A673 (cell line): ENCODE measurements at regions not wholly inside any gene's neighbourhood (a gene's known extent, or its start where the extent isn't known, plus 50 kb on each side); places are given as distances from the start of the nearest gene placed in this dataset.

Experiments used
- BruUV-seq: library from RNA; stranded (reverse); fragments of 400-500 nt; replicated peaks from 2 replicates; lab custom pipeline; 2021; lab: Mats Ljungman, UMichigan
- CTCF ChIA-PET: fragments of 300-600 bp; sonication (Branson Sonifier 250); formaldehyde crosslinking; loops from one replicate; lab custom pipeline; 2022; ENCODE audit warnings: antibody characterized with exemption; lab: Charles Lee
- POLR2A ChIA-PET: fragments of 300-600 bp; sonication (Branson Sonifier 250); formaldehyde crosslinking; loops from one replicate; lab custom pipeline; 2022; ENCODE audit warnings: antibody characterized with exemption; ENCODE audit not compliant: low non-redundant PET; lab: Charles Lee
- DNase-seq: peaks from one replicate; pipeline ENCODE4 v3.0.0-alpha.2; 2015; ENCODE audit warnings: low spot score
- H3K27ac ChIP-seq: fragments of 200-600 bp; sonication (generic); 2 replicates; pipeline ENCODE4 v1.5.1; 2016; ENCODE audit warnings: mixed run types, low read depth, mild to moderate bottlenecking, mixed read lengths, antibody characterized with exemption, low read length; ENCODE audit not compliant: poor library complexity, severe bottlenecking
- H3K27me3 ChIP-seq: fragments of 200-600 bp; sonication (generic); replicated peaks from 2 replicates; pipeline ENCODE4 v1.6.1; 2017; ENCODE audit warnings: mixed run types, low read depth, mild to moderate bottlenecking, mixed read lengths, antibody characterized with exemption, low read length; ENCODE audit not compliant: insufficient read depth, poor library complexity
- H3K36me3 ChIP-seq: fragments of 200-600 bp; sonication (generic); 2 replicates; pipeline ENCODE4 v1.6.1; 2016; ENCODE audit warnings: mixed run types, mild to moderate bottlenecking, mixed read lengths, antibody characterized with exemption, low read length; ENCODE audit not compliant: insufficient read depth, poor library complexity, severe bottlenecking
- H3K4me1 ChIP-seq: fragments of 200-600 bp; sonication (generic); 2 replicates; pipeline ENCODE4 v1.6.1; 2017; ENCODE audit warnings: mixed run types, mild to moderate bottlenecking, mixed read lengths, antibody characterized with exemption, low read length; ENCODE audit not compliant: insufficient read depth, poor library complexity, severe bottlenecking
- H3K4me3 ChIP-seq: fragments of 200-600 bp; sonication (generic); 2 replicates; pipeline ENCODE4 v1.5.1; 2016; ENCODE audit warnings: low read depth, mixed run types, mild to moderate bottlenecking, mixed read lengths, low read length; ENCODE audit not compliant: poor library complexity, severe bottlenecking
- H3K9me3 ChIP-seq: fragments of 200-600 bp; sonication (generic); 2 replicates; pipeline ENCODE4 v1.6.1; 2016; ENCODE audit warnings: mixed run types, low read depth, mild to moderate bottlenecking, mixed read lengths, antibody characterized with exemption, low read length; ENCODE audit not compliant: poor library complexity, severe bottlenecking
- CTCF ChIP-seq: fragments of 300-800, 200-600 bp; sonication (generic); conservative IDR thresholded peaks from 2 replicates; pipeline ENCODE4 v1.5.1; 2017; ENCODE audit warnings: low read depth, mild to moderate bottlenecking, antibody characterized with exemption, low read length, moderate library complexity, mixed read lengths
- EZH2 ChIP-seq: fragments of 200-600 bp; sonication (generic); IDR thresholded peaks from 2 replicates; pipeline ENCODE4 v1.6.1; 2017; ENCODE audit warnings: borderline replicate concordance, low read depth, mild to moderate bottlenecking, mixed read lengths, antibody characterized with exemption, low read length; ENCODE audit not compliant: poor library complexity, severe bottlenecking
- intact Hi-C: fragments of 100-400 bp; cut with micrococcal nuclease; formaldehyde crosslinking; loops from one replicate; pipeline ENCODE4 v1.10.0; 2022; ENCODE audit not compliant: unreplicated experiment

DNA sequence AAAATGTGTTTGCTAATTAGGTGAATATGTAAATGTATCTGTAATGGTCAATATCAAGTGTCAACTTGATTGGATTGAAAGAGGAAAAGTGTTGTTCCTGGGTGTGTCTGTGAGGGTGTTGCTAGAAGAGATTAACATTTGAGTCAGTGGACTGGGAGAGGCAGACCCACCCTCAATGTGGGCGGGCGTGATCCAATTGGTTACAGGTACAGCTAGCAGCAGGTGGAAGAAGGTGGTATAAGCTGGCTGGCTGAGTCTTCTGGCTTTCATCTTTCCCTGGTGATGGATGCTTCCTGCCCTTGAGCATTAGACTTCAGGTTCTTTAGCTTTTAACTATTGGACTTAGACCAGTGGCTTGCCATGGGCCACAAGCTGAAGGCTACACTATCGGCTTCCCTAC lies 779.0 kb upstream of the CTNND2 start:
- Histone ChIP-seq H3K9me3 (peaks cover 19% of the 10 kb centered on the region), H3K36me3 (no peaks in the 10 kb centered on the region), H3K27me3 (no peaks in the 10 kb centered on the region), H3K27ac (no peak overlapping the region), H3K4me1 (no peaks in the 10 kb centered on the region), H3K4me3 (no peak overlapping the region)
- ChIA-PET POLR2A (no interaction called here), CTCF (no interaction called here)
- TF ChIP-seq CTCF (no peak), EZH2 (no peak)
- intact Hi-C loops, result no loop called here
- no peak for DNase-seq
- BruUV-seq, result no TSS peak

- intact Hi-C loops, result no loop called here
- Histone ChIP-seq H3K9me3 (peaks cover 13% of the 10 kb centered on the region), H3K4me3 (no peak overlapping the region), H3K27ac (no peak overlapping the region), H3K27me3 (no peaks in the 10 kb centered on the region), H3K4me1 (no peaks in the 10 kb centered on the region), H3K36me3 (no peaks in the 10 kb centered on the region)
- ChIA-PET POLR2A (no interaction called here), CTCF (no interaction called here)
- TF ChIP-seq EZH2 (no peak), CTCF (no peak)
- no TSS peak for BruUV-seq
- no peak for DNase-seq
These were observed 775.5 kb upstream of the CTNND2 start for GRCh38 chr5:12679731-12680130.

GRCh38 chr5:12675959-12676358 lies 771.7 kb upstream of the CTNND2 start:
- no peak for DNase-seq
- no peak overlapping the region for H3K27ac ChIP-seq
- no peaks in the 10 kb centered on the region for H3K36me3 ChIP-seq
- POLR2A ChIA-PET, result no interaction called here
- H3K4me1 ChIP-seq, result no peaks in the 10 kb centered on the region
- no peak overlapping the region for H3K4me3 ChIP-seq
- H3K9me3 ChIP-seq, result peaks cover 18% of the 10 kb centered on the region
- no TSS peak for BruUV-seq
- intact Hi-C loops, result no loop called here
- CTCF ChIA-PET, result no interaction called here
- no peaks in the 10 kb centered on the region for H3K27me3 ChIP-seq
- no peak for TF ChIP-seq EZH2
- no peak for TF ChIP-seq CTCF
